ENCODE measurements at regions not wholly inside any gene's neighbourhood (a gene's known extent, or its start where the extent isn't known, plus 50 kb on each side); places are given as distances from the start of the nearest gene placed in this dataset.

- FAIRE-seq, result no peak
- no peak for DNase-seq (ENCODE audit: insufficient read length, low spot score)
- TF ChIP-seq TAF1 (IDR thresholded peaks at IDR 0.05; ENCODE audit: low read depth, low read length) (no peak), POU2F2 (IDR thresholded peaks at IDR 0.05; ENCODE audit: low read depth, low read length) (no peak), PAX5 (IDR thresholded peaks at IDR 0.05; ENCODE audit: insufficient read depth, low read length, severe bottlenecking) (no peak), POLR2A (IDR thresholded peaks at IDR 0.05; ENCODE audit: low read depth, low read length) (no peak), POLR2AphosphoS5 (IDR thresholded peaks at IDR 0.05; ENCODE audit: low read depth, low read length) (no peak), SPI1 (IDR thresholded peaks at IDR 0.05; ENCODE audit: low read depth, low read length) (no peak)
Observed at GRCh38 chr17:73757420-73757819, 113.2 kb upstream of the SDK2 start.

- DNase-seq (ENCODE audit: insufficient read length, low spot score) (no peak), FAIRE-seq (no peak)
- no peak for TF ChIP-seq PAX5 (IDR thresholded peaks at IDR 0.05; ENCODE audit: insufficient read depth, low read length, severe bottlenecking)
- TF ChIP-seq POU2F2 (IDR thresholded peaks at IDR 0.05; ENCODE audit: low read depth, low read length), result no peak
- TF ChIP-seq POLR2AphosphoS5 (IDR thresholded peaks at IDR 0.05; ENCODE audit: low read depth, low read length), result no peak
- TF ChIP-seq POLR2A (IDR thresholded peaks at IDR 0.05; ENCODE audit: low read depth, low read length), result no peak
- no peak for TF ChIP-seq SPI1 (IDR thresholded peaks at IDR 0.05; ENCODE audit: low read depth, low read length)
- no peak for TF ChIP-seq TAF1 (IDR thresholded peaks at IDR 0.05; ENCODE audit: low read depth, low read length)
Observed at GRCh38 chr17:73758245-73758644, 114.0 kb upstream of the SDK2 start.

- DNase-seq (ENCODE audit: insufficient read length, low spot score), result no peak
- no peak for FAIRE-seq
- TF ChIP-seq TAF1 (IDR thresholded peaks at IDR 0.05; ENCODE audit: low read depth, low read length), result no peak
- TF ChIP-seq SPI1 (IDR thresholded peaks at IDR 0.05; ENCODE audit: low read depth, low read length), result no peak
- TF ChIP-seq PAX5 (IDR thresholded peaks at IDR 0.05; ENCODE audit: insufficient read depth, low read length, severe bottlenecking), result no peak
- no peak for TF ChIP-seq POLR2AphosphoS5 (IDR thresholded peaks at IDR 0.05; ENCODE audit: low read depth, low read length)
- no peak for TF ChIP-seq POLR2A (IDR thresholded peaks at IDR 0.05; ENCODE audit: low read depth, low read length)
- no peak for TF ChIP-seq POU2F2 (IDR thresholded peaks at IDR 0.05; ENCODE audit: low read depth, low read length)
Observed at GRCh38 chr17:73759324-73759723, 115.1 kb upstream of the SDK2 start.

GRCh38 chr17:73759734-73760438 is 115.6 kb upstream of the SDK2 start:
- DNase-seq (ENCODE audit: insufficient read length, low spot score) (no peak), FAIRE-seq (no peak)

GRCh38 chr17:73760439-73760758 is 116.2 kb upstream of the SDK2 start:
- TF ChIP-seq POU2F2 (IDR thresholded peaks at IDR 0.05; ENCODE audit: low read depth, low read length) (no peak), POLR2AphosphoS5 (IDR thresholded peaks at IDR 0.05; ENCODE audit: low read depth, low read length) (no peak), POLR2A (IDR thresholded peaks at IDR 0.05; ENCODE audit: low read depth, low read length) (no peak), TAF1 (IDR thresholded peaks at IDR 0.05; ENCODE audit: low read depth, low read length) (no peak), SPI1 (IDR thresholded peaks at IDR 0.05; ENCODE audit: low read depth, low read length) (no peak), PAX5 (IDR thresholded peaks at IDR 0.05; ENCODE audit: insufficient read depth, low read length, severe bottlenecking) (no peak)
- no peak for DNase-seq (ENCODE audit: insufficient read length, low spot score)
- FAIRE-seq, result no peak

More at GRCh38 chr17:73759734-73760438, 115.6 kb upstream of the SDK2 start:
- TF ChIP-seq TAF1 (IDR thresholded peaks at IDR 0.05; ENCODE audit: low read depth, low read length) (no peak), POU2F2 (IDR thresholded peaks at IDR 0.05; ENCODE audit: low read depth, low read length) (no peak), SPI1 (IDR thresholded peaks at IDR 0.05; ENCODE audit: low read depth, low read length) (no peak), POLR2AphosphoS5 (IDR thresholded peaks at IDR 0.05; ENCODE audit: low read depth, low read length) (no peak), POLR2A (IDR thresholded peaks at IDR 0.05; ENCODE audit: low read depth, low read length) (no peak), PAX5 (IDR thresholded peaks at IDR 0.05; ENCODE audit: insufficient read depth, low read length, severe bottlenecking) (no peak)

GRCh38 chr17:73765824-73766563 is 121.7 kb upstream of the SDK2 start:
- DNase-seq (ENCODE audit: insufficient read length, low spot score) (no peak), FAIRE-seq (no peak)
- no peak for TF ChIP-seq TAF1 (IDR thresholded peaks at IDR 0.05; ENCODE audit: low read depth, low read length)
- no peak for TF ChIP-seq SPI1 (IDR thresholded peaks at IDR 0.05; ENCODE audit: low read depth, low read length)
- no peak for TF ChIP-seq POU2F2 (IDR thresholded peaks at IDR 0.05; ENCODE audit: low read depth, low read length)
- no peak for TF ChIP-seq POLR2AphosphoS5 (IDR thresholded peaks at IDR 0.05; ENCODE audit: low read depth, low read length)
- no peak for TF ChIP-seq POLR2A (IDR thresholded peaks at IDR 0.05; ENCODE audit: low read depth, low read length)
- no peak for TF ChIP-seq PAX5 (IDR thresholded peaks at IDR 0.05; ENCODE audit: insufficient read depth, low read length, severe bottlenecking)

GRCh38 chr17:73767696-73768095 is 123.5 kb upstream of the SDK2 start:
- FAIRE-seq (no peak), DNase-seq (ENCODE audit: insufficient read length, low spot score) (no peak)
- TF ChIP-seq TAF1 (IDR thresholded peaks at IDR 0.05; ENCODE audit: low read depth, low read length) (no peak), POLR2AphosphoS5 (IDR thresholded peaks at IDR 0.05; ENCODE audit: low read depth, low read length) (no peak), POLR2A (IDR thresholded peaks at IDR 0.05; ENCODE audit: low read depth, low read length) (no peak), SPI1 (IDR thresholded peaks at IDR 0.05; ENCODE audit: low read depth, low read length) (no peak), POU2F2 (IDR thresholded peaks at IDR 0.05; ENCODE audit: low read depth, low read length) (no peak), PAX5 (IDR thresholded peaks at IDR 0.05; ENCODE audit: insufficient read depth, low read length, severe bottlenecking) (no peak)

- no peak for FAIRE-seq
Observed at GRCh38 chr17:73768691-73769090, 124.4 kb upstream of the SDK2 start.

GRCh38 chr17:73769479-73769878 is 125.2 kb upstream of the SDK2 start:
- no peak for DNase-seq (ENCODE audit: insufficient read length, low spot score)
- FAIRE-seq, result no peak
- TF ChIP-seq POU2F2 (IDR thresholded peaks at IDR 0.05; ENCODE audit: low read depth, low read length) (no peak), SPI1 (IDR thresholded peaks at IDR 0.05; ENCODE audit: low read depth, low read length) (no peak), PAX5 (IDR thresholded peaks at IDR 0.05; ENCODE audit: insufficient read depth, low read length, severe bottlenecking) (no peak), POLR2A (IDR thresholded peaks at IDR 0.05; ENCODE audit: low read depth, low read length) (no peak), TAF1 (IDR thresholded peaks at IDR 0.05; ENCODE audit: low read depth, low read length) (no peak), POLR2AphosphoS5 (IDR thresholded peaks at IDR 0.05; ENCODE audit: low read depth, low read length) (no peak)

More at GRCh38 chr17:73768691-73769090, 124.4 kb upstream of the SDK2 start:
- TF ChIP-seq POU2F2 (IDR thresholded peaks at IDR 0.05; ENCODE audit: low read depth, low read length), result no peak
- no peak for TF ChIP-seq SPI1 (IDR thresholded peaks at IDR 0.05; ENCODE audit: low read depth, low read length)
- TF ChIP-seq POLR2AphosphoS5 (IDR thresholded peaks at IDR 0.05; ENCODE audit: low read depth, low read length), result no peak
- no peak for TF ChIP-seq TAF1 (IDR thresholded peaks at IDR 0.05; ENCODE audit: low read depth, low read length)
- TF ChIP-seq PAX5 (IDR thresholded peaks at IDR 0.05; ENCODE audit: insufficient read depth, low read length, severe bottlenecking), result no peak
- TF ChIP-seq POLR2A (IDR thresholded peaks at IDR 0.05; ENCODE audit: low read depth, low read length), result no peak
- no peak for DNase-seq (ENCODE audit: insufficient read length, low spot score)

Measured in GM12891 (cell line).